ENCODE measurements at regions not wholly inside any gene's neighbourhood (a gene's known extent, or its start where the extent isn't known, plus 50 kb on each side); places are given as distances from the start of the nearest gene placed in this dataset.

- no peak for DNase-seq
- Histone ChIP-seq H3K4me2 (replicated peaks; ENCODE audit: low read depth, low read length, poor library complexity, severe bottlenecking) (no peak overlapping the region), H3K27ac (ENCODE audit: low read length in 2 of 2) (no peak overlapping the region), H3K27me3 (replicated peaks in 1 of 4; ENCODE audit: control extremely low read depth in 1 of 4, control insufficient read depth in 3 of 4, insufficient read depth in 4 of 4, low read length in 3 of 4) (no peaks in the 10 kb centered on the region), H2AFZ (ENCODE audit: insufficient read depth, low read depth, low read length, poor library complexity, severe bottlenecking) (no peak overlapping the region), H3K4me1 (ENCODE audit: control insufficient read depth in 2 of 2, insufficient read depth in 2 of 2, low read length in 2 of 2) (no peaks in the 10 kb centered on the region), H3K79me2 (ENCODE audit: control insufficient read depth, insufficient read depth, low read length) (no peaks in the 10 kb centered on the region), H3K9me3 (ENCODE audit: control extremely low read depth in 1 of 3, control insufficient read depth in 2 of 3, insufficient read depth in 1 of 3, low read length in 2 of 3) (no peaks in the 10 kb centered on the region), H3K36me3 (replicated peaks in 1 of 2; ENCODE audit: control extremely low read depth in 1 of 2, control insufficient read depth in 1 of 2, extremely low read depth in 1 of 2, insufficient read depth in 2 of 2, low read length in 1 of 2) (no peaks in the 10 kb centered on the region), H3K4me3 (ENCODE audit: control extremely low read depth in 1 of 5, extremely low read depth in 1 of 5, insufficient read depth in 1 of 5, low read depth in 2 of 5, low read length in 4 of 5) (no peak overlapping the region), H4K20me1 (ENCODE audit: control insufficient read depth, insufficient read depth, low read length, poor library complexity, severe bottlenecking) (no peaks in the 10 kb centered on the region), H3K9ac (ENCODE audit: low read length) (no peak overlapping the region)
- CTCF ChIA-PET = no interaction called here
- Mint-ChIP-seq H3K27ac (no peak overlapping the region), H3K4me1 (no peaks in the 10 kb centered on the region), H3K27me3 (no peaks in the 10 kb centered on the region), H3K9me3 (ENCODE audit: insufficient read depth) (no peaks in the 10 kb centered on the region), H3K4me3 (no peak overlapping the region)
- no peak for ATAC-seq (ENCODE audit: low read depth)
- intact Hi-C loops (cut with micrococcal nuclease) = no loop called here
- no peak for TF ChIP-seq CTCF (IDR thresholded peaks at IDR 0.05)
- TF ChIP-seq EZH2 (IDR thresholded peaks at IDR 0.05; ENCODE audit: borderline replicate concordance, insufficient read depth, low read depth, low read length, poor library complexity, severe bottlenecking) = no peak
- POLR2A ChIA-PET = no interaction called here
- 88% methylated on average over 4 of the region's 7 CpGs for WGBS (ENCODE audit: insufficient coverage)
These were observed 244.6 kb upstream of the ACVR2A start for GRCh38 chr2:147600223-147600622.

GRCh38 chr2:147595200-147595599 lies 249.6 kb upstream of the ACVR2A start:
- H3K4me2 ChIP-seq (replicated peaks; ENCODE audit: low read depth, low read length, poor library complexity, severe bottlenecking) = no peak overlapping the region
- 93% methylated on average over 4 of the region's 4 CpGs for WGBS (ENCODE audit: insufficient coverage)
- H4K20me1 ChIP-seq (ENCODE audit: control insufficient read depth, insufficient read depth, low read length, poor library complexity, severe bottlenecking) = no peaks in the 10 kb centered on the region
- ATAC-seq (ENCODE audit: low read depth) (no peak), DNase-seq (no peak)
- intact Hi-C loops (cut with micrococcal nuclease) = no loop called here
- H3K4me1 Mint-ChIP-seq = no peaks in the 10 kb centered on the region
- CTCF ChIA-PET = no interaction called here
- H3K79me2 ChIP-seq (ENCODE audit: control insufficient read depth, insufficient read depth, low read length) = no peaks in the 10 kb centered on the region
- no peaks in the 10 kb centered on the region for H3K36me3 ChIP-seq (replicated peaks in 1 of 2; ENCODE audit: control extremely low read depth in 1 of 2, control insufficient read depth in 1 of 2, extremely low read depth in 1 of 2, insufficient read depth in 2 of 2, low read length in 1 of 2)
- H3K9ac ChIP-seq (ENCODE audit: low read length) = no peak overlapping the region
- H3K27me3 Mint-ChIP-seq = no peaks in the 10 kb centered on the region
- H3K27ac Mint-ChIP-seq = no peak overlapping the region
- no peak overlapping the region for H3K4me3 ChIP-seq (ENCODE audit: control extremely low read depth in 1 of 5, extremely low read depth in 1 of 5, insufficient read depth in 1 of 5, low read depth in 2 of 5, low read length in 4 of 5)
- no peak overlapping the region for H3K27ac ChIP-seq (ENCODE audit: low read length in 2 of 2)
- H2AFZ ChIP-seq (ENCODE audit: insufficient read depth, low read depth, low read length, poor library complexity, severe bottlenecking) = no peak overlapping the region
- POLR2A ChIA-PET = no interaction called here
- no peaks in the 10 kb centered on the region for H3K27me3 ChIP-seq (replicated peaks in 1 of 4; ENCODE audit: control extremely low read depth in 1 of 4, control insufficient read depth in 3 of 4, insufficient read depth in 4 of 4, low read length in 3 of 4)
- H3K4me1 ChIP-seq (ENCODE audit: control insufficient read depth in 2 of 2, insufficient read depth in 2 of 2, low read length in 2 of 2) = no peaks in the 10 kb centered on the region
- H3K9me3 Mint-ChIP-seq (ENCODE audit: insufficient read depth) = peaks cover 6% of the 10 kb centered on the region
- TF ChIP-seq CTCF (IDR thresholded peaks at IDR 0.05) (no peak), EZH2 (IDR thresholded peaks at IDR 0.05; ENCODE audit: borderline replicate concordance, insufficient read depth, low read depth, low read length, poor library complexity, severe bottlenecking) (no peak)
- H3K9me3 ChIP-seq (ENCODE audit: control extremely low read depth in 1 of 3, control insufficient read depth in 2 of 3, insufficient read depth in 1 of 3, low read length in 2 of 3) = peaks cover 0 to 5% (median 0%) of the 10 kb centered on the region in 3 donors
- no peak overlapping the region for H3K4me3 Mint-ChIP-seq
